GM12874 (cell line): ENCODE measurements at regions not wholly inside any gene's neighbourhood (a gene's known extent, or its start where the extent isn't known, plus 50 kb on each side); places are given as distances from the start of the nearest gene placed in this dataset.

ENCODE experiments used
- CTCF ChIP-seq: IDR thresholded peaks from 2 replicates; pipeline ENCODE4 v1.5.1; 2011; ENCODE audit warnings: low read depth, mild to moderate bottlenecking, control low read depth, low read length, moderate library complexity; ENCODE audit not compliant: insufficient read depth

- TF ChIP-seq CTCF, result no peak
Measured at GRCh38 chr16:31785126-31785525, 88.5 kb upstream of the ZNF267 start.

GRCh38 chr16:31807086-31807485, 66.5 kb upstream of the ZNF267 start:
- no peak for TF ChIP-seq CTCF

GRCh38 chr16:31810863-31811262, 62.7 kb upstream of the ZNF267 start:
- TF ChIP-seq CTCF, result no peak

GRCh38 chr16:31819386-31819785, 54.2 kb upstream of the ZNF267 start:
- no peak for TF ChIP-seq CTCF

GRCh38 chr16:31819948-31820347, 53.7 kb upstream of the ZNF267 start:
- no peak for TF ChIP-seq CTCF
